Uterus (tissue), 3 donors: ENCODE measurements at regions not wholly inside any gene's neighbourhood (a gene's known extent, or its start where the extent isn't known, plus 50 kb on each side); places are given as distances from the start of the nearest gene placed in this dataset.

Experiments used
- DNase-seq, 2 donors: peaks; one replicate each; pipeline ENCODE4 v3.0.0-alpha.2; 2019 to 2020
- H3K27ac ChIP-seq, 2 donors: fragments of 200-600 bp; sonication (generic); 1 replicate in 1 of 2; 2 replicates in 1 of 2; pipeline ENCODE4 v1.5.1; 2016 to 2018
- H3K27me3 ChIP-seq, 2 donors: fragments of 200-600 bp; sonication (generic); one replicate each; pipeline ENCODE4 v1.5.1; 2018 to 2019; ENCODE audit warnings: control low read depth in 1 of 2
- H3K36me3 ChIP-seq, 2 donors: fragments of 200-600 bp; sonication (generic); one replicate each; pipeline ENCODE4 v1.5.1; 2019; ENCODE audit warnings: control low read depth in 1 of 2
- H3K4me1 ChIP-seq, 2 donors: fragments of 200-600 bp; sonication (generic); one replicate each; pipeline ENCODE4 v1.5.1; 2018 to 2019; ENCODE audit warnings: control low read depth in 1 of 2
- H3K4me3 ChIP-seq, 2 donors: fragments of 200-600 bp; sonication (generic); 1 replicate in 1 of 2; 2 replicates in 1 of 2; pipeline ENCODE4 v1.5.1; 2018 to 2019; ENCODE audit warnings: mild to moderate bottlenecking in 1 of 2
- H3K9me3 ChIP-seq, 2 donors: fragments of 200-600 bp; sonication (generic); one replicate each; pipeline ENCODE4 v1.5.1; 2019; ENCODE audit warnings: control low read depth in 1 of 2
- CTCF ChIP-seq, 4 experiments: fragments of 200-600 bp in 2 of 4; fragments of 450-650 bp in 2 of 4; sonication (generic) in 2 of 4; IDR thresholded peaks; one replicate each; pipeline ENCODE4 v1.5.1; 2016 to 2019; ENCODE audit warnings: antibody characterized with exemption in 4 of 4, mild to moderate bottlenecking in 2 of 4, moderate library complexity in 1 of 4
- POLR2A ChIP-seq, 2 donors: fragments of 450-650 bp; IDR thresholded peaks; one replicate each; pipeline ENCODE4 v1.6.1; 2016; ENCODE audit warnings: antibody characterized with exemption in 2 of 2, mild to moderate bottlenecking in 1 of 2, moderate library complexity in 1 of 2
- intact Hi-C: fragments of 100-400 bp; cut with DNase I; formaldehyde crosslinking; loops from one replicate; pipeline ENCODE4 v1.15.1; 2023; ENCODE audit warnings: low total_unique reads
- donor health status: DM: yes; HTN: yes; CAD: no.

- no peaks in the 10 kb centered on the region for H3K27me3 ChIP-seq
- H3K4me1 ChIP-seq, result no peaks in the 10 kb centered on the region
- no peak overlapping the region for H3K4me3 ChIP-seq
- intact Hi-C loops, result no loop called here
- no peak overlapping the region for H3K27ac ChIP-seq
- TF ChIP-seq CTCF (IDR thresholded peaks at IDR 0.05) (no peak), POLR2A (IDR thresholded peaks at IDR 0.05) (no peak)
- no peaks in the 10 kb centered on the region for H3K36me3 ChIP-seq
- no peak for DNase-seq
- H3K9me3 ChIP-seq, result no peaks in the 10 kb centered on the region
These were observed 81.5 kb upstream of the TMEM260 start for GRCh38 chr14:56498112-56498511.

GRCh38 chr14:56501909-56502530 lies 77.6 kb upstream of the TMEM260 start:
- TF ChIP-seq CTCF (IDR thresholded peaks at IDR 0.05), result no peak
- TF ChIP-seq POLR2A (IDR thresholded peaks at IDR 0.05), result no peak
- Histone ChIP-seq H3K4me1 (no peaks in the 10 kb centered on the region), H3K36me3 (no peaks in the 10 kb centered on the region), H3K27me3 (no peaks in the 10 kb centered on the region), H3K4me3 (no peak overlapping the region), H3K27ac (no peak overlapping the region), H3K9me3 (no peaks in the 10 kb centered on the region)
- DNase-seq, result no peak
- intact Hi-C loops, result no loop called here

DNA sequence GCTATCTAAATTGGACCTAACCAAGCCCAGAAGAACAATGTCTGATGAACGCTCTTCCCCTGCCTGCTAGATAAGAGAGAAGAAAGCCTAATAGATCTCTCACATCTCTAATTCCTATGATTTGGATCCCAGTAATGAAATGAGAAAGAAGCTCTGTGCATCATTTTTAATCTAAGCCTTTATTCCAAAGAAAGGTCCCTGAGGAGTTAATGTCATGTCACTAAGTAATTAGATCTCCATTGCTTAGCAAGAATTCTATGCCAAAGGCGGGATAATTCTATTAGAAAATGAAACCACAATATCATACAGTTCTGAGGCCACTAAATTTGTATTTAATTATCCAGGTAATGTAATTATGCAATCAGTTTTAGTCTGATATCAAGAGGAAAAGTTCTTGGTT lies 74.2 kb upstream of the TMEM260 start:
- intact Hi-C loops, result no loop called here
- Histone ChIP-seq H3K36me3 (no peaks in the 10 kb centered on the region), H3K4me1 (no peaks in the 10 kb centered on the region), H3K9me3 (no peaks in the 10 kb centered on the region), H3K27me3 (no peaks in the 10 kb centered on the region), H3K4me3 (no peak overlapping the region), H3K27ac (no peak overlapping the region)
- TF ChIP-seq CTCF (IDR thresholded peaks at IDR 0.05), result no peak
- TF ChIP-seq POLR2A (IDR thresholded peaks at IDR 0.05), result no peak
- DNase-seq, result no peak

DNA sequence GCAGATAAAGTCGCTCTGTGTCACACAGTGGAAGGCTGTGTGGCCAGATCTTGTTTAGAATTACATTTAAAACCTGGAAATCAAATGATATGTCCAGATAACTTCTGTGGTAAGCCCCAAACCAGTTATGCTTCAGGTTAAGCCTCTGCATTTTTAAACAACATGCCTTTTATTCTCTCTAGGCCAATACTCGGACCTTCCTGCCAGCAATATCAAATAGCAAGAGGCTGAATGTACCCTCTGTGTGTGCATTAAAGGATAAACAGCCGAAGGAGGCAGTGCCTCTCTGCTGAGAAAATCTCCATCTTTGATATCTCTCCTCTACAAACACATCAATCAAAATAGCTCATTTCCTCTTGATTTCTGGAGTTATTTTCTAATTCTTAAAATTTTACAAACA lies 67.1 kb upstream of the TMEM260 start:
- Histone ChIP-seq H3K27ac (no peak overlapping the region), H3K4me3 (no peak overlapping the region), H3K27me3 (no peaks in the 10 kb centered on the region), H3K36me3 (no peaks in the 10 kb centered on the region), H3K4me1 (no peaks in the 10 kb centered on the region), H3K9me3 (no peaks in the 10 kb centered on the region)
- intact Hi-C loops, result no loop called here
- DNase-seq, result no peak
- TF ChIP-seq CTCF (IDR thresholded peaks at IDR 0.05), result no peak
- no peak for TF ChIP-seq POLR2A (IDR thresholded peaks at IDR 0.05)

GRCh38 chr14:56514663-56515371 lies 64.8 kb upstream of the TMEM260 start:
- intact Hi-C loops, result no loop called here
- no peaks in the 10 kb centered on the region for H3K4me1 ChIP-seq
- no peak for DNase-seq
- no peak for TF ChIP-seq POLR2A (IDR thresholded peaks at IDR 0.05)
- no peak for TF ChIP-seq CTCF (IDR thresholded peaks at IDR 0.05)
- no peaks in the 10 kb centered on the region for H3K27me3 ChIP-seq
- no peaks in the 10 kb centered on the region for H3K9me3 ChIP-seq
- no peak overlapping the region for H3K27ac ChIP-seq
- H3K36me3 ChIP-seq, result no peaks in the 10 kb centered on the region
- H3K4me3 ChIP-seq, result no peak overlapping the region
